ENCODE measurements at regions not wholly inside any gene's neighbourhood (a gene's known extent, or its start where the extent isn't known, plus 50 kb on each side); places are given as distances from the start of the nearest gene placed in this dataset.

- no peaks in the 10 kb centered on the region for H3K9me3 ChIP-seq (ENCODE audit: control insufficient read depth, insufficient read depth, low read depth, low read length)
- H3K4me3 ChIP-seq (ENCODE audit: low read depth in 2 of 2, low read length in 2 of 2) = no peak overlapping the region
- no TSS peak for BruUV-seq (replicated peaks)
- ATAC-seq = no peak
- ChIA-PET CTCF (no interaction called here), POLR2A (no interaction called here)
- H3K36me3 ChIP-seq (ENCODE audit: control insufficient read depth, insufficient read depth, low read length) = no peaks in the 10 kb centered on the region
- intact Hi-C loops (cut with micrococcal nuclease; ENCODE audit: unreplicated experiment) (no loop called here), in situ Hi-C loops (cut with HindIII; ENCODE audit: low pct_unique_long_range_greater_than_20kb, low sequenced_read_pairs) (no loop called here)
- no peak for DNase-seq (ENCODE audit: low read depth, low spot score)
- no peaks in the 10 kb centered on the region for H3K4me1 ChIP-seq (ENCODE audit: control insufficient read depth, insufficient read depth, low read length)
- no peaks in the 10 kb centered on the region for H3K27me3 ChIP-seq (ENCODE audit: control insufficient read depth, insufficient read depth, low read length)
- H3K27ac ChIP-seq (ENCODE audit: low read length) = no peak overlapping the region
- TF ChIP-seq CTCF (IDR thresholded peaks at IDR 0.05) (no peak), TCF7L2 (IDR thresholded peaks at IDR 0.05; ENCODE audit: low read depth, low read length) (no peak), SIN3A (IDR thresholded peaks at IDR 0.05; ENCODE audit: borderline replicate concordance, insufficient read depth, low read depth, low read length) (no peak), POLR2AphosphoS5 (IDR thresholded peaks at IDR 0.05; ENCODE audit: low read depth, low read length) (no peak), REST (IDR thresholded peaks at IDR 0.05; ENCODE audit: insufficient read depth in 1 of 2, low read depth in 2 of 2, low read length in 1 of 2) (no peak)
These were observed 248.4 kb downstream of the TLR4 start for GRCh38 chr9:117952581-117952980.

- no peak overlapping the region for H3K4me3 ChIP-seq (ENCODE audit: low read depth in 2 of 2, low read length in 2 of 2)
- no peaks in the 10 kb centered on the region for H3K36me3 ChIP-seq (ENCODE audit: control insufficient read depth, insufficient read depth, low read length)
- H3K27ac ChIP-seq (ENCODE audit: low read length) = no peak overlapping the region
- in situ Hi-C loops (cut with HindIII; ENCODE audit: low pct_unique_long_range_greater_than_20kb, low sequenced_read_pairs) = no loop called here
- no peaks in the 10 kb centered on the region for H3K4me1 ChIP-seq (ENCODE audit: control insufficient read depth, insufficient read depth, low read length)
- ATAC-seq (no peak), DNase-seq (ENCODE audit: low read depth, low spot score) (no peak)
- intact Hi-C loops (cut with micrococcal nuclease; ENCODE audit: unreplicated experiment) = no loop called here
- ChIA-PET POLR2A (no interaction called here), CTCF (no interaction called here)
- no peaks in the 10 kb centered on the region for H3K27me3 ChIP-seq (ENCODE audit: control insufficient read depth, insufficient read depth, low read length)
- BruUV-seq (replicated peaks) = no TSS peak
- no peaks in the 10 kb centered on the region for H3K9me3 ChIP-seq (ENCODE audit: control insufficient read depth, insufficient read depth, low read depth, low read length)
- no peak for TF ChIP-seq REST (IDR thresholded peaks at IDR 0.05; ENCODE audit: insufficient read depth in 1 of 2, low read depth in 2 of 2, low read length in 1 of 2)
These were observed 253.1 kb downstream of the TLR4 start for GRCh38 chr9:117957267-117957666.

Measured in Panc1 (cell line).